ENCODE measurements at regions not wholly inside any gene's neighbourhood (a gene's known extent, or its start where the extent isn't known, plus 50 kb on each side); places are given as distances from the start of the nearest gene placed in this dataset.

GRCh38 chr2:196318517-196319377, 147.4 kb upstream of the STK17B start:
- no peak for DNase-seq

DNA sequence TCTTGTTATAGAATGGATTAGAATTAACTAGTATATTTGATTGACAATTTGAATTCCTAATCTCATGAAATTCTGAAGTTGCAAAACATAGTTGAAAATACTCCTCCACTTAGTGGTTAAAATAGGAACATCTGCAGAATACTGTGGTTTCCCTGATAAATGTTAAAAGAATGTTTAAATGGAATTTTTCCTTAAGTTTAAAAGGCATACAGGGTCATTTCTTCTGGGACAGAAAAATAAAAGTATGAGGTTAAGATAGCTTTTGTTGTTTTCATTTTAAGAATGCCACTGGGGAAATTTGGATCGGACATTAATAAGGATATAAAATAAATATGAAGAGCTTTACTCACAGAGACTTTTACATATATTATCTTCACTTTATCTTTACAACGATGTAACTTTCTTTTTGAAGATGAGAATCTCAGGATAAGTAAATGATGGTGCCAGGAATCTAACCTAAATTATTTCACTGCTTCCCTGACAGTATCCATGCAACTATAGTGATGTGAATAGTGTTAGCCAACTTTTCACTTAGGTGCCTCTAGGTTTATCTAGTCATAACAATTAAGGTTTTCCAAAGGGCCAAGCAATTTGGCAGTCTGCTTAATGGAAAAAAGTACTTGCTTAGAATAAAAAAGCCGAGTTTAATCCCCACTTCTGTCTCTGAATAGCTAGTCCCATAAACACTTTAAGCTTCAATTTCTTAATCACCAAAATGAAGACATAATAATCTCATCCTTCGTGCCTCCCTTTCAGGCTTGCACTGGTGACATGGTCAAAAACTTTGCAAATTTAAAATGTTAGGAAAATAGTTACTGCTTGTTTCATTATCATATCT, 151.8 kb upstream of the STK17B start:
- DNase-seq = peak; percentile 81

- DNase-seq = peak; percentile 47
These were observed 152.8 kb upstream of the STK17B start for GRCh38 chr2:196324211-196324610.

GRCh38 chr2:196328088-196328680, 156.8 kb upstream of the STK17B start:
- no peak for DNase-seq

DNA sequence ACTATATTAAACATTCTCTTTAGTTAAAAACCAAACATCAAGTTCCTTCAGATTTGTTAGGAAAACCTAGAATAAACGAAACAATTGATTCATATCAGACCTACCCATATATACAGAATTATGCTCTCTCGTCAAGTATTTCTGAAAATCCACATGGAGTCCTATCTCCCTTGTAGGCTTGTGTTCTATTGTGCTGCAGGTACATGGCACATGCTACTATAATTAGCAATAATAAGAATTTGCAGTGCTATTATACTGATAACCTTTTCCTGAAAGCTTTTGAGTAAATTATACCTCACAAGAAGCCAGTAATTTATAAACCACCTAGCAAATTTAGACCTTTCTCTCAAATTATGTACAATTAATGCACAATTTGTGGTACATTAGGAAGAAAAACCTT, 158.6 kb upstream of the STK17B start:
- DNase-seq = no peak

GRCh38 chr2:196330645-196331044, 159.3 kb upstream of the STK17B start:
- no peak for DNase-seq

DNA sequence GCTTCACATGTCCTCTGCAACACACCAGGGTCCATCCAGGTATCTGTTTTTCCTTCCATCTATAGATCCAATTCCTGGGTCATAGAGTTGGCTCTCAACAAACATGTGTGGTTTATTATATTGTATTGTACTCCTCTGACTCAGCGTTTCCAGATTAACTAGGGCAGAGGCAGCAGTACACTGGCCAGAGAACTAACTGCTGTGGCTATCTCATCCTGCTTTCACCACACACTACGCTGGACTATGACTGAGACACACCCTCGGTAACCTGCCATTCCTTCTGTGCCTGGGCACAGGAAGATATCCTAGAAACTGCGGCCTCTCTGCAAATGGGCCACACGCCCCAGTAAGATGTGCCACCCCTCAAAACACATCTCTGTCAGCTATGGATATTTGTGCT, 159.8 kb upstream of the STK17B start:
- DNase-seq = peak; percentile 38

- DNase-seq = peak; percentile 39
These were observed 160.5 kb upstream of the STK17B start for GRCh38 chr2:196331851-196332250.

GRCh38 chr2:196333397-196333796, 162.0 kb upstream of the STK17B start:
- DNase-seq = no peak

DNA sequence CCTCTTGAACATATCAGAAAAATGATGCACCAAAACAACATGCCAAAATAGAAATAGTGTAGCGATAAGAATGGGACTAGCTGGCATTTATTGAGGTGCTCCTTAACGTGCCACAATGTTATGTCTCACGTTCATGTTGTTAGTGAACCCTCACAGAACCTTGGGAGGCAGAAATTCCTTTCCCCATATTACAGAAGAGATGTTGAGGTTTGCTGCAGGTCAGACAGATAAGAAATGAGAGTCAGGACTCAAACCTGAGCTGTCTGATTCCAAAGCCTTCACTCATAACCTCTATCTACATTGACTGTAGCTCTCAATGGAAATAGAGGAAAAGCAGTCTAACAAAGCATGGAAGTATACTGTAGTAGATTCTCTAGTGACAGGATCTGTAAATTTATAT, 163.3 kb upstream of the STK17B start:
- DNase-seq = peak; percentile 58

DNA sequence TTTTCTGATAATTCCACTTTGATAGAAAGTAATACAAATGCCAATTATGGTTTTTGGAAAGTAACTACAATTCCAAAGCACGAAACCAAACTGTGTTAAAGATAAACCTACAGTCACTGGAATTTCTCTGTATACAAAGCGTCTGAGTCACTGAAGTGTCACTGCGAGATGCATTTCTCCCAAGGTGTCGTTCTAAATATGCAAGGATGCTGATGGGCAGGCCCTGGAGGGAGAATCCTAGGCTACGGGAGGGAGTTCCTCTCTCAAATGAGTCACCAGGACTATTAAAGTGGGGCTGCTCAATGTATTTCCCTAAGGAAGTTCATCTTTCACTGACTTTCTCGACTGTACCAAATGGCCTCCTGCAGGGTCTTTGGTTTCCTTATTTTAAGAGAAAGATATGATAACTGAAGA, 163.8 kb upstream of the STK17B start:
- peak; percentile 93 for DNase-seq

DNA sequence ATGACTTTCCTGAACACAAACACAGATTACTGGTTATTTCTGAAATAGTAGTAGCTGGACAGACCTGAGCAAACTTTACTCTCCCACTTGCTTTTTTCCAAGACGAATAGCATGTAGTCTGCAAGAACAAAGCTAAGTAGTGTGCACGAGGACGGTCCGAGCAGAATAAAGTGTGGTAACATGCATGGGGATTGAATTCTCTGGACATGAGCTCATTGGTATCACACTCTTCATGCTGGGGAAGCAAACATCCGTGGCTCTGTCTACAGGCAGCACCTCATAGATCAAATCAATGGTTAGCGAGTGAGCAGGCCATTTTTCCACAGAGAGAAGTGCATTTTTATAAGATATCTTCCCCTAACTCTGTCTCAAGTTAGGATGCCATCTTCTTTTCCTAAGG, 164.8 kb upstream of the STK17B start:
- no peak for DNase-seq

DNA sequence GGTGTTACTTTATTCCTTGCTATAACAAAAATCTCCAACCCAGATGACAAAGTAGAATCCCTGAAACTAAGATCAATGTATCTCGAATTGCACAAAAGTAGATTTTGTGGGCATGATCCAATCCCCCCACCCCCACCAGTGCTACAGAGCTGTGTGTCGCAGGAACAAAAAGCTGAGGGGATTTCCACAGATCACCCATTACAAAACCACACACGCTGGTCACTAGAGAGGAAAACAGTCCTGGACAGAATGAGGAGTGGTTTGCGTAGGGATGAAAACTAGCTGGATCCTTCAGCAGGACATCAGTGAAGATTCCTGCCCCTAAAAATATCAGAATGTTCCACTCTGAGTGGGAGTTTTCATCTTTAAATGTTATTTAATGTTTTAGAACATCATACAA, 165.3 kb upstream of the STK17B start:
- no peak for DNase-seq

DNA sequence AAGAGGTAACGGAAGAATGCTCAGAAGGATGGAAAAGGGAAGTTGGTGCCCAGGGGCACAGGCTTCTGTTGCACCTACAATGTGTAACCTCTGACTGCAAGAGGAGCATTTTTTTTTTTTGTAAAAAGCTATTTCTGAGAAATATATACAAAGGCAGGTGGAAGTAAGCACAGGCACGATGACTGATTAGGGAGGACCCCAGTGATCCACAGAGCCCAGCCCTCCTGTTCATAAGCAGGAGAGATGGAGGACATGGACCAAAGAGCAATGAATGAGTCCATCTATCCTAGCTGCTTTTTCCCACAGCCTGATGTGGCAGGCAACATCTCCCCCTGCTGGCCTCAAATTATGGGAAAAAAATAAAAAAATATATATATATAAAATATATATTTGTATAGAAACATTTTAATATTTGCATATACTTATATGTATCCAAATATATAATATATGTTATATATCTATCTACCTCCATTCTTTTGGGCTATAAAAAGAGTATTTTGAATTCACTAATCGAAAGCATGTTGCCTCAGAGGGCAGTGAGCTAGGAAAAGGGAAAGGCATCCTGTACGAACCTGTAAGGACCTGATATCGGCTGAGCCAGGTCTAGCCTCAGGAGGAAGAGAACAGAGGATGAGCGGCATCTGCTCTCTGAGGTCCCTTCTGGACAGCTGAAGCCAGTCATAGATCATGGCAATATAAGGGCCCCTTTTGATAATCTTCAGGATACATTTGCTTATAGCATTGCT, 166.0 kb upstream of the STK17B start:
- peak; percentile 51 for DNase-seq

DNA sequence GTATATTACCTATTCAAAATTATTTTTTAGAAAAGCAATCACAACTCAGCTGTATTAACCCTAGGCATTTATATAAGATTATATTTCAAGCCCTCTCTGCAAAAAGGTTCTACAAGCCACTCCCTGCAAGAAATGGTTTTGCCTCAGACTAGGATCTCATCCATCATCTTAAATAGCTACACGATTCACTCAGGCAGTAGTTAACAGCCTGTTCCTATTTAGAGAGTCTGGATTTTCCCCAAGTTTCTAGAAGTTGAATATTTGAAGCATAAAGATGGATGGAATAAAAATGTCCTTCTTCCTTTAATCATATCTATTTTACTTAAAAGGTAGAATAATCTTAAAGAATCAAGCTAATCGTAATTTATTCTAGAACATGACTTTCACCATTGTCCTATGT, 167.1 kb upstream of the STK17B start:
- no peak for DNase-seq

DNA sequence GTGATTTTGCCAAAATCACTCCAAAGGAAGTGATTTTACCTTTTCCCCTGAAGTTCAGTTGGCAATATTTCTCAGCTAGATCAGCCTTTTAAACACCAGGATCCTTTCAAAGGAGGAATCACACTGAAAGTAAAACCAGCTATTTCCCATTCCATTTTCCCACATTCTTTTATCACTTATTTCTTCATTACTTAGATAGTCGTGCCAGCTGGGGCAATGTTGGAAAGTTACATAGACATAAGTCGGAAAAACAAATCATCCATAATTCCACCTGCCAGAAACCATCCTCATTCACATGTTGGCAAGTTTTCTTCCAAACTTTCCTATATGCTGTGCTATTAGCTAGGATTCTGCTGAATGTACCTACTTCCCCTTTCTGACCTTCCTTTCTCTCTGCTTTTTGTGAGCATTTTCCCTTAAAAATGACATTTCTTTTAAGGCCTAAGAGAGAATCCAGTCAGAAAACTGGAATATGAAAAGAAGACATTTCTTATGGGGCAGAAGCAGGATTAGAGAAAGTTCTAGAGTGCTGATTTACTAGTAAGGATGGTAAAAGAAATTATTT, 170.0 kb upstream of the STK17B start:
- DNase-seq = no peak

DNA sequence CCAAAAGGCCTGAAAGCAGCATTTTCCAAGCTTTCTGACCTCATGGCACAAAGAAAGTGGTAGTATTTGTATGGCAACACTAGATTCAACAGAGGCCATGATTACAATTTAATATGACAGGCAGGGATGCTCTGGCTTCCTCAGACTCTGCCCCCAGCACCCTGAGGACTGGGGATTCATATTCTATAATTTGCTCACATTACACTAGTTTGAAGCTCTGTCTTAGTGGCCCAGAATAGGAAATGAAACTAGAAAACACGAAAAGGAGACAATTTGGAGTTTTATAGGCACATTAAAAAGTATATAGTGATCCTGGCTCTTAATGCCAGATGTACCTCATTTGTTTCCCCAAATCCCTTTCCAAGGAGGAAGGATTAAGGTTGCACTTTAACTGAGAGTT, 173.0 kb upstream of the STK17B start:
- no peak for DNase-seq

DNA sequence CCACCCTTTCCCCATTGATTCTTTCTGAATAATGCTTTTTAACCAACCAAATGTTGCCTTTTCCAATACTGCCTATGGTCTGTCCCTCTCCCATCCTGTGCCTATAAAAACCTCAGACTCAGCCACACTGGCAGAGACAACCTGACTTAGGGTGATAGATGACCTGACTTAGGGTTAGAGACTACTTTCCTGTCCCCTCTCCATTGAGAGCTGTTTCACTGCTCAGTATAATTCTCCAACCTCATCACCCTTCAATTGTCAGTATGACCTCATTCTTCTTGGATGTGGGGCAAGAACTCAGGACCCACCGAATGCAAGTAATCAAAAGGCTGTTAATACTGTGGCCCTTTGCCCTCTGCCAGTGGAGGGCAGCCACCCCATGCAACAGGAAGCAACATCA, 182.3 kb upstream of the STK17B start:
- DNase-seq = no peak

- DNase-seq = no peak
These were observed 182.8 kb upstream of the STK17B start for GRCh38 chr2:196354186-196354585.

DNA sequence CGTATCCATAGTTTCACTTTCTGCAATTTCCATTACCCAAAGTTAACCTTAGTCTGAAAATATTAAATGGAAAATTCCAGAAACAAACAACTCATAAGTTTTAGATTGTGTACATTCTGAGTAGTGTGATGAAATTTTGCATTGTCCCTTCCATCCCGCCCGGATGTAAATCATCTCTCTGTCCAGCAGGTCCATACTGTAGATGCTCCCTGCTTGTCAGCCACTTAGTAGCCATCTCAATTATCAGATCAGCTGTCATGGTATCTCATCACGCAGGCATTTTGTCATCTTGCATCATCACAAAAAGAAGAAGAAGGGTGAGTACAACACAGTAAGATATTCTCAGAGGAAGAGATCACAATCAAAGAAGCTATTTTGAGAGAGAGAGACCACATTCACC, 185.0 kb upstream of the STK17B start:
- DNase-seq = no peak

DNA sequence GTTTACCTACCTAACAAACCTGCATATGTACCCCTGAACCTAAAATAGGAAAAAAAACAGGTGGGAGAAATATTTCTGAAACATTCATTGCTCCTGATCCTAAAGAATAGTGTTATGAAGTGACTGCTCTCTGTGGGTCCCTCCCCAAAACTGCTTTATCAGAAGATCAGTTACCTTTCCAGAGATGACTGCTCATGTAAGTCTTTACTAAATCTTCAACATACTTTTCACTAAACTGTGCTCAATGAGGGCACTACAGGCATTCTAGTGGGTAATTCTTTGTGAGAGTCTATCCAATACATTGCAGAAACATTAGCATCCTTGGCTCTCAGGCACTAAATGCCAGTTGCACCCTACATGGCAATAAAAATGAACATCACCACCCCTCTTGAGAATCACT, 189.3 kb upstream of the STK17B start:
- no peak for DNase-seq

GRCh38 chr2:196361606-196362326, 190.4 kb upstream of the STK17B start:
- peak; percentile 51 for DNase-seq

Measured in fibroblast of skin of back (primary cell).